Neural crest cell (in vitro differentiated cells): ENCODE measurements at regions not wholly inside any gene's neighbourhood (a gene's known extent, or its start where the extent isn't known, plus 50 kb on each side); places are given as distances from the start of the nearest gene placed in this dataset.

Experiments used
- DNase-seq: peaks from one replicate; pipeline ENCODE4 v3.0.0; 2021; ENCODE audit warnings: low read depth, mixed read lengths, low spot score
- H3K27ac Mint-ChIP-seq: one replicate; pipeline ENCODE4 v1.8.0; 2021; ENCODE audit warnings: mild to moderate bottlenecking, mixed read lengths; ENCODE audit not compliant: unreplicated experiment
- H3K27me3 Mint-ChIP-seq: 2 replicates; pipeline ENCODE4 v1.8.0; 2021; ENCODE audit warnings: low read depth, mild to moderate bottlenecking, mixed read lengths
- H3K36me3 Mint-ChIP-seq: 2 replicates; pipeline ENCODE4 v1.8.0; 2021; ENCODE audit warnings: low read depth, mild to moderate bottlenecking, mixed read lengths
- H3K4me1 Mint-ChIP-seq: 2 replicates; pipeline ENCODE4 v1.8.0; 2021; ENCODE audit warnings: mixed read lengths
- H3K4me3 Mint-ChIP-seq: one replicate; pipeline ENCODE4 v1.8.0; 2021; ENCODE audit warnings: mild to moderate bottlenecking, mixed read lengths
- H3K9me3 Mint-ChIP-seq: 2 replicates; pipeline ENCODE4 v1.8.0; 2021; ENCODE audit warnings: mixed read lengths
- CTCF ChIP-seq: fragments of 200-600 bp; sonication (generic); conservative IDR thresholded peaks from 2 replicates; pipeline ENCODE4 v1.5.0; 2021; ENCODE audit warnings: antibody characterized with exemption, mild to moderate bottlenecking

- TF ChIP-seq CTCF = no peak
- Mint-ChIP-seq H3K4me1 (peaks cover 6% of the 10 kb centered on the region), H3K4me3 (no peak overlapping the region), H3K9me3 (peaks cover 3% of the 10 kb centered on the region), H3K27me3 (no peaks in the 10 kb centered on the region), H3K27ac (no peak overlapping the region), H3K36me3 (no peaks in the 10 kb centered on the region)
- no peak for DNase-seq
These were observed 241.1 kb downstream of the SOX9 start for GRCh38 chr17:72361892-72362291.

- Mint-ChIP-seq H3K36me3 (no peaks in the 10 kb centered on the region), H3K27ac (no peak overlapping the region), H3K4me1 (peaks cover 6% of the 10 kb centered on the region), H3K27me3 (no peaks in the 10 kb centered on the region), H3K9me3 (peaks cover 3% of the 10 kb centered on the region), H3K4me3 (no peak overlapping the region)
- no peak for DNase-seq
- TF ChIP-seq CTCF = no peak
These were observed 241.7 kb downstream of the SOX9 start for GRCh38 chr17:72362376-72363088.

- Mint-ChIP-seq H3K9me3 (peaks cover 3% of the 10 kb centered on the region), H3K4me1 (peaks cover 6% of the 10 kb centered on the region), H3K27me3 (no peaks in the 10 kb centered on the region), H3K4me3 (no peak overlapping the region), H3K36me3 (no peaks in the 10 kb centered on the region), H3K27ac (no peak overlapping the region)
- TF ChIP-seq CTCF = no peak
- DNase-seq = no peak
These were observed 242.3 kb downstream of the SOX9 start for GRCh38 chr17:72363089-72363610.

GRCh38 chr17:72365857-72366414, 245.1 kb downstream of the SOX9 start:
- Mint-ChIP-seq H3K27me3 (no peaks in the 10 kb centered on the region), H3K36me3 (no peaks in the 10 kb centered on the region), H3K27ac (peak overlapping the region; percentile 54), H3K4me1 (peaks cover 6% of the 10 kb centered on the region), H3K9me3 (peaks cover 3% of the 10 kb centered on the region), H3K4me3 (no peak overlapping the region)
- DNase-seq = no peak
- no peak for TF ChIP-seq CTCF

GRCh38 chr17:72366626-72367025, 245.8 kb downstream of the SOX9 start:
- no peaks in the 10 kb centered on the region for H3K27me3 Mint-ChIP-seq
- H3K4me1 Mint-ChIP-seq = peaks cover 6% of the 10 kb centered on the region
- DNase-seq = no peak
- no peaks in the 10 kb centered on the region for H3K36me3 Mint-ChIP-seq
- TF ChIP-seq CTCF = no peak
- H3K9me3 Mint-ChIP-seq = peaks cover 3% of the 10 kb centered on the region
- no peak overlapping the region for H3K4me3 Mint-ChIP-seq
- H3K27ac Mint-ChIP-seq = no peak overlapping the region
